GM23248 (cell line): ENCODE measurements at regions not wholly inside any gene's neighbourhood (a gene's known extent, or its start where the extent isn't known, plus 50 kb on each side); places are given as distances from the start of the nearest gene placed in this dataset.

Experiments used
- DNase-seq: peaks from one replicate; pipeline ENCODE4 v3.0.0-alpha.2; 2015
- H2AFZ ChIP-seq: fragments of 200-600 bp; sonication (generic); 2 replicates; pipeline ENCODE4 v1.6.1; 2016; ENCODE audit warnings: antibody characterized with exemption
- H3F3A ChIP-seq: fragments of 200-600 bp; sonication (generic); 2 replicates; pipeline ENCODE4 v1.6.1; 2016; ENCODE audit warnings: mild to moderate bottlenecking, antibody characterized with exemption, mixed run types; ENCODE audit not compliant: insufficient read depth
- H3K27ac ChIP-seq: fragments of 200-600 bp; sonication (generic); 2 replicates; pipeline ENCODE4 v1.5.1; 2016; ENCODE audit warnings: mild to moderate bottlenecking
- H3K27me3 ChIP-seq: fragments of 200-600 bp; sonication (generic); replicated peaks from 2 replicates; pipeline ENCODE4 v1.6.1; 2016; ENCODE audit warnings: mild to moderate bottlenecking; ENCODE audit not compliant: insufficient read depth
- H3K36me3 ChIP-seq: fragments of 200-600 bp; sonication (generic); 2 replicates; pipeline ENCODE4 v1.6.1; 2016; ENCODE audit warnings: low read depth, mild to moderate bottlenecking
- H3K4me1 ChIP-seq: fragments of 200-600 bp; sonication (generic); 2 replicates; pipeline ENCODE4 v1.6.1; 2016; ENCODE audit warnings: mild to moderate bottlenecking; ENCODE audit not compliant: insufficient read depth
- H3K4me2 ChIP-seq: fragments of 200-600 bp; sonication (generic); one replicate; pipeline ENCODE4 v1.6.1; 2016; ENCODE audit warnings: mild to moderate bottlenecking; ENCODE audit not compliant: unreplicated experiment
- H3K4me3 ChIP-seq: fragments of 200-600 bp; sonication (generic); 2 replicates; pipeline ENCODE4 v1.5.1; 2016; ENCODE audit warnings: mild to moderate bottlenecking
- H3K79me2 ChIP-seq: fragments of 200-600 bp; sonication (generic); 2 replicates; pipeline ENCODE4 v1.6.1; 2016; ENCODE audit warnings: mild to moderate bottlenecking; ENCODE audit not compliant: insufficient read depth
- H3K9ac ChIP-seq: fragments of 200-600 bp; sonication (generic); 2 replicates; pipeline ENCODE4 v1.6.1; 2016; ENCODE audit warnings: mild to moderate bottlenecking
- H3K9me2 ChIP-seq: fragments of 200-600 bp; sonication (generic); 2 replicates; pipeline ENCODE4 v1.6.1; 2016; ENCODE audit warnings: mixed run types, mild to moderate bottlenecking, moderate library complexity; ENCODE audit not compliant: insufficient read depth
- H3K9me3 ChIP-seq: fragments of 200-600 bp; sonication (generic); one replicate; pipeline ENCODE4 v1.6.1; 2017; ENCODE audit warnings: low read depth
- H4K20me1 ChIP-seq: fragments of 200-600 bp; sonication (generic); 2 replicates; pipeline ENCODE4 v1.6.0; 2016; ENCODE audit not compliant: insufficient read depth
- EZH2 ChIP-seq: fragments of 200-600 bp; sonication (generic); IDR thresholded peaks from 2 replicates; pipeline ENCODE4 v1.6.1; 2018; ENCODE audit warnings: antibody characterized with exemption, mild to moderate bottlenecking; ENCODE audit not compliant: insufficient read depth, poor library complexity, severe bottlenecking
- EZH2phosphoT487 ChIP-seq: fragments of 200-600 bp; sonication (generic); IDR thresholded peaks from 2 replicates; pipeline ENCODE4 v1.6.1; 2018; ENCODE audit warnings: antibody characterized with exemption, moderate library complexity, mild to moderate bottlenecking, low read depth; ENCODE audit not compliant: insufficient read depth
- WGBS, 2 experiments: methylation state at CpG; one replicate each; pipeline ENCODE4 v1.1.6; 2015 to 2017; ENCODE audit warnings: low lambda C conversion rate in 2 of 2, low coverage in 1 of 2; ENCODE audit errors: missing lambda C conversion rate in 2 of 2; 5-methylcytosine and 5-hydroxymethylcytosine counted together
- in situ Hi-C: fragments of 300-500 bp; cut with MboI; formaldehyde crosslinking; loops from 2 replicates; pipeline ENCODE4 v1.15.0; 2020

GRCh38 chr1:89460325-89460724 lies 64.3 kb upstream of the LRRC8B start:
- H3K27ac ChIP-seq, result no peak overlapping the region
- WGBS, 2 experiments, result 41 to 44% methylated on average over 1 of the region's 1 CpG
- no peaks in the 10 kb centered on the region for H3K9me3 ChIP-seq
- H3K4me3 ChIP-seq, result no peak overlapping the region
- no peaks in the 10 kb centered on the region for H3K79me2 ChIP-seq
- no peaks in the 10 kb centered on the region for H3K4me1 ChIP-seq
- no peak for DNase-seq
- no peak overlapping the region for H2AFZ ChIP-seq
- TF ChIP-seq EZH2, result no peak
- TF ChIP-seq EZH2phosphoT487, result no peak
- in situ Hi-C loops, result no loop called here
- H3K4me2 ChIP-seq, result no peak overlapping the region
- no peaks in the 10 kb centered on the region for H3K9me2 ChIP-seq
- H4K20me1 ChIP-seq, result no peaks in the 10 kb centered on the region
- H3F3A ChIP-seq, result no peaks in the 10 kb centered on the region
- H3K36me3 ChIP-seq, result no peaks in the 10 kb centered on the region
- H3K9ac ChIP-seq, result no peak overlapping the region
- 0 out of 2 replicates have a peak, but pooled peaks cover 10% of the 10 kb centered on the region for H3K27me3 ChIP-seq

GRCh38 chr1:89462250-89462649 lies 62.4 kb upstream of the LRRC8B start:
- Histone ChIP-seq H3K4me1 (no peaks in the 10 kb centered on the region), H3K4me2 (no peak overlapping the region), H3K9ac (no peak overlapping the region), H3K9me2 (no peaks in the 10 kb centered on the region), H3K27ac (no peak overlapping the region), H3F3A (no peaks in the 10 kb centered on the region), H3K9me3 (no peaks in the 10 kb centered on the region), H3K36me3 (no peaks in the 10 kb centered on the region), H2AFZ (no peak overlapping the region), H4K20me1 (no peaks in the 10 kb centered on the region), H3K27me3 (0 out of 2 replicates have a peak, but pooled peaks cover 10% of the 10 kb centered on the region), H3K79me2 (no peaks in the 10 kb centered on the region), H3K4me3 (no peak overlapping the region)
- in situ Hi-C loops, result no loop called here
- no peak for DNase-seq
- 67 to 70% methylated on average over 3 of the region's 3 CpGs for WGBS, 2 experiments
- TF ChIP-seq EZH2phosphoT487, result no peak
- TF ChIP-seq EZH2, result no peak

GRCh38 chr1:89464008-89464407 lies 60.6 kb upstream of the LRRC8B start:
- Histone ChIP-seq H3K9ac (no peak overlapping the region), H3K9me2 (no peaks in the 10 kb centered on the region), H3K36me3 (no peaks in the 10 kb centered on the region), H3K4me1 (no peaks in the 10 kb centered on the region), H3K9me3 (no peaks in the 10 kb centered on the region), H3K27me3 (0 out of 2 replicates have a peak, but pooled peaks cover 10% of the 10 kb centered on the region), H2AFZ (no peak overlapping the region), H3K79me2 (no peaks in the 10 kb centered on the region), H4K20me1 (no peaks in the 10 kb centered on the region), H3F3A (no peaks in the 10 kb centered on the region), H3K27ac (no peak overlapping the region), H3K4me3 (no peak overlapping the region), H3K4me2 (no peak overlapping the region)
- in situ Hi-C loops, result no loop called here
- TF ChIP-seq EZH2phosphoT487, result no peak
- TF ChIP-seq EZH2, result no peak
- WGBS, 2 experiments, result 41 to 50% methylated on average over 2 of the region's 2 CpGs
- DNase-seq, result no peak

- Histone ChIP-seq H3K4me2 (no peak overlapping the region), H3K36me3 (no peaks in the 10 kb centered on the region), H3K4me1 (no peaks in the 10 kb centered on the region), H3K27me3 (peaks cover 10% of the 10 kb centered on the region; the same call in 1 of the 2 replicates), H4K20me1 (no peaks in the 10 kb centered on the region), H2AFZ (no peak overlapping the region), H3K9me2 (no peaks in the 10 kb centered on the region), H3K4me3 (no peak overlapping the region), H3K27ac (no peak overlapping the region), H3K79me2 (no peaks in the 10 kb centered on the region), H3F3A (no peaks in the 10 kb centered on the region), H3K9ac (no peak overlapping the region), H3K9me3 (no peaks in the 10 kb centered on the region)
- no peak for TF ChIP-seq EZH2
- TF ChIP-seq EZH2phosphoT487, result no peak
- 92 to 95% methylated on average over 1 of the region's 1 CpG for WGBS, 2 experiments
- in situ Hi-C loops, result no loop called here
- DNase-seq, result no peak
These were observed 59.4 kb upstream of the LRRC8B start for GRCh38 chr1:89465201-89465600.
